ENCODE measurements at regions not wholly inside any gene's neighbourhood (a gene's known extent, or its start where the extent isn't known, plus 50 kb on each side); places are given as distances from the start of the nearest gene placed in this dataset.
"Not testable (repeated sequence)": the region's sequence is repeated elsewhere in the genome, so short reads cannot be mapped to it uniquely, and the experiment has no call there.

- Histone ChIP-seq H3K9me3 (ENCODE audit: insufficient read depth, low read depth, low read length) (peaks cover 2% of the 10 kb centered on the region; the same call in 1 of the 2 replicates), H3K4me1 (ENCODE audit: insufficient read depth, low read length) (no peaks in the 10 kb centered on the region), H3K27me3 (ENCODE audit: insufficient read depth, low read length) (no peaks in the 10 kb centered on the region), H3K4me3 (ENCODE audit: low read length) (no peak overlapping the region), H3K36me3 (ENCODE audit: insufficient read depth, low read length) (no peaks in the 10 kb centered on the region), H3K9ac (ENCODE audit: low read depth, low read length) (no peak overlapping the region), H3K27ac (ENCODE audit: low read depth, low read length) (no peak overlapping the region)
- 88% methylated on average over 3 of the region's 3 CpGs for WGBS
Observed at GRCh38 chr2:51918113-51918512, 886.2 kb upstream of the NRXN1 start.

DNA sequence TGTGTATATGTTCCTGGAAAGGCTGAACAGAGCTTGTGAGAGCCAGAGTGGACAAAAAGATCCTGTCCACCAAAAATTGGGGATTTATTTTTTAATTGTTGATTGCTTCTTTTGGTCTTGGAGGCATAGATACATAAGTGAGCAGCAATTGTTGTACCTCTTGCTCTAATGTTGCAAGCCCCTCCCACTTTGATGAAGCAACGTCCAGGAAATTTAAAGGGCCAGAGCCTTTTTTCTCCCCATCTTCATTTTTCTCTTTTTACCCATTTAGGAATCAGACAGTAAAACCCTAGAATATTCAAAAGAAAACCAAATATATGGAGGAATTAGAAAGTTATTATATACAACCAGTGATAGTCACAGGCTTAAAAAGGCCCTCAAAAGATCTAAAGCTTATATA, 871.8 kb upstream of the NRXN1 start:
- H3K4me3 ChIP-seq (ENCODE audit: low read length), result no peak overlapping the region
- 69% methylated on average over 1 of the region's 1 CpG for WGBS
- H3K27ac ChIP-seq (ENCODE audit: low read depth, low read length), result no peak overlapping the region
- no peak overlapping the region for H3K9ac ChIP-seq (ENCODE audit: low read depth, low read length)
- no peaks in the 10 kb centered on the region for H3K9me3 ChIP-seq (ENCODE audit: insufficient read depth, low read depth, low read length)
- H3K4me1 ChIP-seq (ENCODE audit: insufficient read depth, low read length), result no peaks in the 10 kb centered on the region
- no peaks in the 10 kb centered on the region for H3K36me3 ChIP-seq (ENCODE audit: insufficient read depth, low read length)
- no peaks in the 10 kb centered on the region for H3K27me3 ChIP-seq (ENCODE audit: insufficient read depth, low read length)

DNA sequence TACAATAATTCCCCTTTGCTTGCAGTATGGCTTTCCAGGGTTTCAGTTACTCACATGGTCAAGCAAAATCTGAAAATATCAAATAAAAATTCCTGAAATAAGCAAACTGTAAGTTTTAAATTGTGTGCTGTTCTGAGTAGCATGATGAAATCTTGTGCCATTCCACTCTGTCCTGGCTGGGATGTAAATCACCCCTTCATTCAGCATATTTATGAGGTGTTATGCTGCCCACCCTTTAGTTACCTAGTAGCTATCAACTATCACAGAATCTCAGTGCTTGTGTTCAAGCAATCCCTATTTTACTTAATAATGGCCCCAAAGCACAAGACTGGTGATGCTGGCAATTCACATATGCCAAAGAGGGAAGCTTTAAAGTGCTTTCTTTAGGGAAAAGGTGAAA, 867.7 kb upstream of the NRXN1 start:
- Histone ChIP-seq H3K9ac (ENCODE audit: low read depth, low read length) (no peak overlapping the region), H3K9me3 (ENCODE audit: insufficient read depth, low read depth, low read length) (no peaks in the 10 kb centered on the region), H3K36me3 (ENCODE audit: insufficient read depth, low read length) (no peaks in the 10 kb centered on the region), H3K27ac (ENCODE audit: low read depth, low read length) (no peak overlapping the region), H3K4me1 (ENCODE audit: insufficient read depth, low read length) (no peaks in the 10 kb centered on the region), H3K4me3 (ENCODE audit: low read length) (no peak overlapping the region), H3K27me3 (ENCODE audit: insufficient read depth, low read length) (no peaks in the 10 kb centered on the region)

DNA sequence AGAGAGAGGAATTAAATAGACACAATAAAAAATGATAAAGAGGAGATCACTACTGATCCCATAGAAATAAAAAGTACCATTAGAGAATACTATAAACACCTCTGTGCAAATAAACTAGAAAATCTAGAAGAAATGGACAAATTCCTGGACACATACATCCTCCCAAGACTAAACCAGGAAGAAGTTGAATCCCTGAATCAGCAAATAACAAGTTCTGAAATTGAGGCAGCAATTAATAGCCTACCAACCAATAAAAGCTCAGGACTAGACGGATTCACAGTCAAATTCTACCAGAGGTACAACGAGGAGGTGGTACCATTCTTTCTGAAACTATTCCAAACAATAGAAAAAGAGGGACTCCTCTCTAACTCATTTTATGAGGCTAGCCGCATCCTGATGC, 862.7 kb upstream of the NRXN1 start:
- WGBS, result 97% methylated on average over 3 of the region's 3 CpGs

GRCh38 chr2:51888120-51888519, 856.2 kb upstream of the NRXN1 start:
- Histone ChIP-seq H3K4me1 (ENCODE audit: insufficient read depth, low read length) (no peaks in the 10 kb centered on the region), H3K27me3 (ENCODE audit: insufficient read depth, low read length) (no peaks in the 10 kb centered on the region)
- WGBS, result 83% methylated on average over 1 of the region's 1 CpG

More for the DNA sequence above, 862.7 kb upstream of the NRXN1 start:
- H3K9me3 ChIP-seq (ENCODE audit: insufficient read depth, low read depth, low read length); H3K9ac ChIP-seq (ENCODE audit: low read depth, low read length); H3K36me3 ChIP-seq (ENCODE audit: insufficient read depth, low read length); H3K27me3 ChIP-seq (ENCODE audit: insufficient read depth, low read length); H3K27ac ChIP-seq (ENCODE audit: low read depth, low read length); H3K4me1 ChIP-seq (ENCODE audit: insufficient read depth, low read length); H3K4me3 ChIP-seq (ENCODE audit: low read length): not testable (repeated sequence)

GRCh38 chr2:51881673-51882072, 849.7 kb upstream of the NRXN1 start:
- Histone ChIP-seq H3K9ac (ENCODE audit: low read depth, low read length) (no peak overlapping the region), H3K27ac (ENCODE audit: low read depth, low read length) (no peak overlapping the region), H3K27me3 (ENCODE audit: insufficient read depth, low read length) (no peaks in the 10 kb centered on the region), H3K36me3 (ENCODE audit: insufficient read depth, low read length) (no peaks in the 10 kb centered on the region), H3K9me3 (ENCODE audit: insufficient read depth, low read depth, low read length) (0 out of 2 replicates have a peak, but pooled peaks cover 6% of the 10 kb centered on the region), H3K4me3 (ENCODE audit: low read length) (no peak overlapping the region), H3K4me1 (ENCODE audit: insufficient read depth, low read length) (no peaks in the 10 kb centered on the region)
- WGBS, result 92% methylated on average over 3 of the region's 3 CpGs

More at GRCh38 chr2:51888120-51888519, 856.2 kb upstream of the NRXN1 start:
- H3K9me3 ChIP-seq (ENCODE audit: insufficient read depth, low read depth, low read length), result no peaks in the 10 kb centered on the region
- no peak overlapping the region for H3K9ac ChIP-seq (ENCODE audit: low read depth, low read length)
- no peaks in the 10 kb centered on the region for H3K36me3 ChIP-seq (ENCODE audit: insufficient read depth, low read length)
- H3K4me3 ChIP-seq (ENCODE audit: low read length), result no peak overlapping the region
- H3K27ac ChIP-seq (ENCODE audit: low read depth, low read length), result no peak overlapping the region

GRCh38 chr2:51880153-51880552, 848.2 kb upstream of the NRXN1 start:
- H3K4me3 ChIP-seq (ENCODE audit: low read length), result no peak overlapping the region
- H3K36me3 ChIP-seq (ENCODE audit: insufficient read depth, low read length), result no peaks in the 10 kb centered on the region
- H3K9me3 ChIP-seq (ENCODE audit: insufficient read depth, low read depth, low read length), result 0 out of 2 replicates have a peak, but pooled peaks cover 6% of the 10 kb centered on the region
- H3K27ac ChIP-seq (ENCODE audit: low read depth, low read length), result no peak overlapping the region
- H3K4me1 ChIP-seq (ENCODE audit: insufficient read depth, low read length), result no peaks in the 10 kb centered on the region
- H3K27me3 ChIP-seq (ENCODE audit: insufficient read depth, low read length), result no peaks in the 10 kb centered on the region
- WGBS, result 96% methylated on average over 1 of the region's 1 CpG
- no peak overlapping the region for H3K9ac ChIP-seq (ENCODE audit: low read depth, low read length)

GRCh38 chr2:51866361-51866760, 834.4 kb upstream of the NRXN1 start:
- Histone ChIP-seq H3K27ac (ENCODE audit: low read depth, low read length) (no peak overlapping the region), H3K4me1 (ENCODE audit: insufficient read depth, low read length) (no peaks in the 10 kb centered on the region), H3K4me3 (ENCODE audit: low read length) (no peak overlapping the region), H3K36me3 (ENCODE audit: insufficient read depth, low read length) (no peaks in the 10 kb centered on the region), H3K9ac (ENCODE audit: low read depth, low read length) (no peak overlapping the region), H3K27me3 (ENCODE audit: insufficient read depth, low read length) (no peaks in the 10 kb centered on the region), H3K9me3 (ENCODE audit: insufficient read depth, low read depth, low read length) (no peaks in the 10 kb centered on the region)
- 100% methylated on average over 2 of the region's 2 CpGs for WGBS

GRCh38 chr2:51859260-51859659, 827.3 kb upstream of the NRXN1 start:
- Histone ChIP-seq H3K27ac (ENCODE audit: low read depth, low read length) (no peak overlapping the region), H3K4me3 (ENCODE audit: low read length) (no peak overlapping the region), H3K27me3 (ENCODE audit: insufficient read depth, low read length) (no peaks in the 10 kb centered on the region), H3K9ac (ENCODE audit: low read depth, low read length) (no peak overlapping the region), H3K36me3 (ENCODE audit: insufficient read depth, low read length) (no peaks in the 10 kb centered on the region), H3K4me1 (ENCODE audit: insufficient read depth, low read length) (no peaks in the 10 kb centered on the region), H3K9me3 (ENCODE audit: insufficient read depth, low read depth, low read length) (no peaks in the 10 kb centered on the region)
- 80% methylated on average over 1 of the region's 1 CpG for WGBS

DNA sequence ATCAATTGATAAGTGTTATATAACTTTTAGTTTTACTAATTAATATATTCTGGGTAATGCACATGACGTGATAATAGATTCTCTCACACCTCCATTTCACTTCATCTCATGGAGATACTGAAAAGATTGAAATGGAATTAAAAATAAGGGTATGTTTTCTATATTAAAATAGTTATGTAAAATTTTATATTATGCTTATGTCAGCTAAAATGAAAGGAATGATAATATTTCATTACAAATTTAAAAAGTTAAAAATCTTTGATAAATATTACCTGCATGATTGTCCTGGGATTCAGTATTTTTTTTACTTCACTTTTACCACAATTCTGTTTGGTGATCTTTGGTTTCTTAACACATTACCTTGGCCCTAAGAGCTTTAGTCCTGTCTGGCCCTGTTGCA, 823.8 kb upstream of the NRXN1 start:
- Histone ChIP-seq H3K4me3 (ENCODE audit: low read length) (no peak overlapping the region), H3K9ac (ENCODE audit: low read depth, low read length) (no peak overlapping the region), H3K36me3 (ENCODE audit: insufficient read depth, low read length) (no peaks in the 10 kb centered on the region), H3K9me3 (ENCODE audit: insufficient read depth, low read depth, low read length) (no peaks in the 10 kb centered on the region), H3K4me1 (ENCODE audit: insufficient read depth, low read length) (no peaks in the 10 kb centered on the region), H3K27ac (ENCODE audit: low read depth, low read length) (no peak overlapping the region), H3K27me3 (ENCODE audit: insufficient read depth, low read length) (no peaks in the 10 kb centered on the region)
- WGBS, result no CpG with 5 or more reads among the region's 1 CpG

- Histone ChIP-seq H3K9ac (ENCODE audit: low read depth, low read length) (no peak overlapping the region), H3K27ac (ENCODE audit: low read depth, low read length) (no peak overlapping the region), H3K4me3 (ENCODE audit: low read length) (no peak overlapping the region), H3K4me1 (ENCODE audit: insufficient read depth, low read length) (peaks cover 6% of the 10 kb centered on the region; the same call in 1 of the 2 replicates), H3K36me3 (ENCODE audit: insufficient read depth, low read length) (no peaks in the 10 kb centered on the region), H3K27me3 (ENCODE audit: insufficient read depth, low read length) (no peaks in the 10 kb centered on the region), H3K9me3 (ENCODE audit: insufficient read depth, low read depth, low read length) (no peaks in the 10 kb centered on the region)
Observed at GRCh38 chr2:51846796-51847195, 814.9 kb upstream of the NRXN1 start.

- H3K9me3 ChIP-seq (ENCODE audit: insufficient read depth, low read depth, low read length), result no peaks in the 10 kb centered on the region
Observed at GRCh38 chr2:51846018-51846417, 814.1 kb upstream of the NRXN1 start.

More at GRCh38 chr2:51846018-51846417, 814.1 kb upstream of the NRXN1 start:
- H3K27ac ChIP-seq (ENCODE audit: low read depth, low read length), result no peak overlapping the region
- H3K4me3 ChIP-seq (ENCODE audit: low read length), result no peak overlapping the region
- H3K27me3 ChIP-seq (ENCODE audit: insufficient read depth, low read length), result no peaks in the 10 kb centered on the region
- no peak overlapping the region for H3K9ac ChIP-seq (ENCODE audit: low read depth, low read length)
- peaks cover 6% of the 10 kb centered on the region; the same call in 1 of the 2 replicates for H3K4me1 ChIP-seq (ENCODE audit: insufficient read depth, low read length)
- no peaks in the 10 kb centered on the region for H3K36me3 ChIP-seq (ENCODE audit: insufficient read depth, low read length)
